NB4 (cell line): ENCODE measurements at regions not wholly inside any gene's neighbourhood (a gene's known extent, or its start where the extent isn't known, plus 50 kb on each side); places are given as distances from the start of the nearest gene placed in this dataset.

Source experiments
- DNase-seq: peaks from one replicate; pipeline ENCODE4 v3.0.0; 2010; ENCODE audit warnings: low read depth
- H3K4me3 ChIP-seq: one replicate; pipeline ENCODE4 v1.5.1; 2011; ENCODE audit warnings: mild to moderate bottlenecking, low read depth, low read length, moderate library complexity
- MAX ChIP-seq: IDR thresholded peaks from 2 replicates; pipeline ENCODE4 v1.6.1; 2011; ENCODE audit warnings: low read depth, low read length
- MYC ChIP-seq: IDR thresholded peaks from 2 replicates; pipeline ENCODE4 v1.6.1; 2011; ENCODE audit warnings: low read depth, low read length
- POLR2A ChIP-seq: IDR thresholded peaks from 2 replicates; pipeline ENCODE4 v1.6.1; 2011; ENCODE audit warnings: mild to moderate bottlenecking; ENCODE audit not compliant: insufficient read length; ENCODE audit errors: extremely low read depth
- TF ChIP-seq, protein P1 (sequence below): IDR thresholded peaks from one replicate; pipeline ENCODE4 v1.5.1; 2012; ENCODE audit warnings: low read depth, low read length

- no peak for TF ChIP-seq POLR2A
- no peak for TF ChIP-seq MYC
- TF ChIP-seq, protein P1, sequence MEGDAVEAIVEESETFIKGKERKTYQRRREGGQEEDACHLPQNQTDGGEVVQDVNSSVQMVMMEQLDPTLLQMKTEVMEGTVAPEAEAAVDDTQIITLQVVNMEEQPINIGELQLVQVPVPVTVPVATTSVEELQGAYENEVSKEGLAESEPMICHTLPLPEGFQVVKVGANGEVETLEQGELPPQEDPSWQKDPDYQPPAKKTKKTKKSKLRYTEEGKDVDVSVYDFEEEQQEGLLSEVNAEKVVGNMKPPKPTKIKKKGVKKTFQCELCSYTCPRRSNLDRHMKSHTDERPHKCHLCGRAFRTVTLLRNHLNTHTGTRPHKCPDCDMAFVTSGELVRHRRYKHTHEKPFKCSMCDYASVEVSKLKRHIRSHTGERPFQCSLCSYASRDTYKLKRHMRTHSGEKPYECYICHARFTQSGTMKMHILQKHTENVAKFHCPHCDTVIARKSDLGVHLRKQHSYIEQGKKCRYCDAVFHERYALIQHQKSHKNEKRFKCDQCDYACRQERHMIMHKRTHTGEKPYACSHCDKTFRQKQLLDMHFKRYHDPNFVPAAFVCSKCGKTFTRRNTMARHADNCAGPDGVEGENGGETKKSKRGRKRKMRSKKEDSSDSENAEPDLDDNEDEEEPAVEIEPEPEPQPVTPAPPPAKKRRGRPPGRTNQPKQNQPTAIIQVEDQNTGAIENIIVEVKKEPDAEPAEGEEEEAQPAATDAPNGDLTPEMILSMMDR = no peak
- no peak for TF ChIP-seq MAX
- DNase-seq = no peak
- H3K4me3 ChIP-seq = no peak overlapping the region
These were observed 577.7 kb downstream of the HAO1 start for GRCh38 chr20:7362601-7363000.

DNA sequence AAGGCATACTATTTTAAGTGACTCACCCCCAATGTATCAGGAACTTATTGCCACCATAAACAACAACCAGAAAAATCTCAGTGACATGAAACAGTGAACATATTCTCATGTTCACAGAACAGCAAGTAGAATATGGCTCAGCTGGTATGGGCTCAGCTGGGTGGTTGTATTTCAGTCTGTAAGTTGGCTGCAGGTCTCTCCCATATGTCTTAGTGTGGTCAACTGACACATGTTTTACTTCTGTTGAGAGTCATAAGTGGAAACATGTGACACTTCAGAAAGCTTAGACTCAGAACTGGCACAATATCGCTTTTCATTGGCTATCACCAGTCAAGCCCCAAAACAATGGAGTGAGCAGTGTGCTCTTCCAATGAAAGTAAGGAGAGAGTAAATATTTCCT, 574.1 kb downstream of the HAO1 start:
- TF ChIP-seq, protein P1 = no peak
- TF ChIP-seq MYC (no peak), MAX (no peak), POLR2A (no peak)
- no peak overlapping the region for H3K4me3 ChIP-seq
- DNase-seq = no peak

GRCh38 chr20:7371518-7372163, 568.6 kb downstream of the HAO1 start:
- no peak for DNase-seq
- H3K4me3 ChIP-seq = no peak overlapping the region
- TF ChIP-seq POLR2A (no peak), MAX (no peak), MYC (no peak)
- TF ChIP-seq, protein P1 = no peak

DNA sequence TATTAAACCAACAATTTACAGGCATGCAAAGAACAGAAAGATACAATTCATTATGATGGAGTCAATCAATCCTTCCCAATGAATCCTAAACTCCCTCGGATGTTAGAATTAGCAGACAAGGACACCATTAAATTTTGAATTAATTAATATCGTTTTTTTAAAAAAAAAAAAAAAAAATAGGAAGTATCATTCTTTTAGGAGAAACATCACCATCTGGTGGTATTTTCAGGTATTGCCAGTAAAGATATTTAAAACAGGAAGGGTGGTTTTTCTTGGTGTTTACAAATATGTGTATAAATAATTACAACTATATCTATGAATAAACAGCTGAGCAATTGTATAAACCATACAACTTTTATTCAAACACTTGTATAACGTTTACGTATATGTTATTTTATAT, 564.4 kb downstream of the HAO1 start:
- no peak overlapping the region for H3K4me3 ChIP-seq
- TF ChIP-seq MYC (no peak), POLR2A (no peak), MAX (no peak)
- TF ChIP-seq, protein P1 = peak; percentile 31
- peak; percentile 36 for DNase-seq

GRCh38 chr20:7378864-7379605, 561.2 kb downstream of the HAO1 start:
- TF ChIP-seq POLR2A = no peak
- TF ChIP-seq, protein P1 = no peak
- no peak for TF ChIP-seq MAX
- no peak for TF ChIP-seq MYC
- no peak for DNase-seq
- no peak overlapping the region for H3K4me3 ChIP-seq
